ENCODE measurements at regions not wholly inside any gene's neighbourhood (a gene's known extent, or its start where the extent isn't known, plus 50 kb on each side); places are given as distances from the start of the nearest gene placed in this dataset.
"Not testable (repeated sequence)": the region's sequence is repeated elsewhere in the genome, so short reads cannot be mapped to it uniquely, and the experiment has no call there.

- no peak for DNase-seq (ENCODE audit: low read depth, low spot score)
These were observed 697.0 kb upstream of the ACVR2A start for GRCh38 chr2:147147802-147148201.

DNA sequence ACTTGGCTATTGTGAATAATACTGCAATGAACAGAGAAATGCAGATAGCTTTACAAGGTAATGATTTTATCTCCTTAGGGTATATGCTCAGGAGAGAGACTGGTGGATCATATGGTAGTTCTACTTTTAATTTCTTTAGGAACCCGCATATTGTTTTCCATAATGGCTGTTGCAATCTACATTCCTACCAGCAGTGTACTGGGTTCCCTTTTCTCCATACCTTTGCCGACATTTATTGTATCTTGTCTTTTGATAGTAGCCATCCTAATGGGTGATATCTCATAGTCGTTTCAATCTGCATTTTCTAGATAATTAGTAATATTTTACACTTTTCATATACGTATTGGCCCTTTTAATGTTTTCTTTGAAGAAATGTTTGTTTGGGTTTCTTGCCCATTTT is 702.9 kb upstream of the ACVR2A start:
- DNase-seq (ENCODE audit: low read depth, low spot score): no peak

GRCh38 chr2:147139732-147140131 is 705.1 kb upstream of the ACVR2A start:
- not testable (repeated sequence) for DNase-seq (ENCODE audit: low read depth, low spot score)

- no peak for DNase-seq (ENCODE audit: low read depth, low spot score)
These were observed 707.1 kb upstream of the ACVR2A start for GRCh38 chr2:147137711-147138110.

GRCh38 chr2:147135376-147135775 is 709.5 kb upstream of the ACVR2A start:
- no peak for DNase-seq (ENCODE audit: low read depth, low spot score)

- no peak for DNase-seq (ENCODE audit: low read depth, low spot score)
These were observed 711.4 kb upstream of the ACVR2A start for GRCh38 chr2:147133286-147133908.

GRCh38 chr2:147125145-147125544 is 719.7 kb upstream of the ACVR2A start:
- DNase-seq (ENCODE audit: low read depth, low spot score): no peak

DNA sequence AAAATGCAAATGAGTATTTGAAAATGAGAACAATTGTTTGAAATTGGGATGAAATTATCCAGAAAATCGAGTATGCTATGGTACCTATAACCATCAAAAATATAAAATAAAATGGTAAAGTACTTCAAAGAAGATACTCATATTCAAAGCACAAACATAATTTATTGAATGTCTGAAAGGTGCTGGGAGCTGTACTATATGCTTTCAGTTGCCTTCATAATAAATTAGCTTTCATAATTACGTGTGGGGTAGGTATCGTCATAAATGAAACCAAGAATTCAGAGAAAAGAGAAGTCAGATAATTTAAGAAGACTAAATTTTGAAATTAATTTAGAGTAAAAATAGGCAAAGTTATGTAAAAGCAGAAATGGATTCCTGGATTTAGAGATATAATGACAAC is 721.9 kb upstream of the ACVR2A start:
- no peak for DNase-seq (ENCODE audit: low read depth, low spot score)

- no peak for DNase-seq (ENCODE audit: low read depth, low spot score)
These were observed 733.9 kb upstream of the ACVR2A start for GRCh38 chr2:147110962-147111361.

- DNase-seq (ENCODE audit: low read depth, low spot score): no peak
These were observed 734.5 kb upstream of the ACVR2A start for GRCh38 chr2:147110317-147110716.

DNA sequence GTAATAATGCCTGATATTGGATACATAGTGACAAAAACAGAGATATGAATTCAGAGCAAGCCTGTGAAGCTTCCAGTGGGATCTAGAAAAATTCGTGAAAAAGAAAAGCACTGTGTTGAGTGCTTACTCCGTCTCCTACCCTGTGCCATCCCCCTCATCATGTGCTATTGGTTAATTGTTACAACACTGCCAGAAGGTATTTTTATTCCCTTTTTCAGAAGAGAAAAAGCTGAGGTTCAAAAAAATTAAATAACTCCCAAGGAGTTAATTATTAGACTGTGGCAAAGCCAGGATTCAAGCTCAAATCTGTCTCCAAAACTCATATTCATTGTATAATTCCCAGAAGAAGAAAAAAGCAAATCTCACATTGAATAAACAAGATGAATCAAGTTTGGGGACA is 735.5 kb upstream of the ACVR2A start:
- DNase-seq (ENCODE audit: low read depth, low spot score): no peak

DNA sequence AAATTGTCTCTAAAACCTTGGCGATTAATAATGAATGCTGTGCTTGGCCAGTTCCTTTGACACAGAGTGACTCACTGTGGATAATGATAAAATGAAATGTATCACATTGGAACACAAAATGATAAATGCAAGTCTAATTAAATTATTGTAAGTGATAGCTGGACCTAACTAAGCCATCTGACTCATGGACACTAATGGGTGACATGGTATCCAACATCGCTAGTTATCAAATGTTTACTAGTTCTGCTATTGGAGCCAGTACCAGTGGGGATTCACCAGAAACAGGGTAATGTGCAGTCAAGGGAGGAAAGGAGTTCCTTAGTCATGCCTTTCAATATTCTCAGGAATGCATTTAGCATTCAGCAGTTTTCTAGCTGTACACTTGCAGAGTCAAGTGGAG is 736.3 kb upstream of the ACVR2A start:
- DNase-seq (ENCODE audit: low read depth, low spot score): no peak

DNA sequence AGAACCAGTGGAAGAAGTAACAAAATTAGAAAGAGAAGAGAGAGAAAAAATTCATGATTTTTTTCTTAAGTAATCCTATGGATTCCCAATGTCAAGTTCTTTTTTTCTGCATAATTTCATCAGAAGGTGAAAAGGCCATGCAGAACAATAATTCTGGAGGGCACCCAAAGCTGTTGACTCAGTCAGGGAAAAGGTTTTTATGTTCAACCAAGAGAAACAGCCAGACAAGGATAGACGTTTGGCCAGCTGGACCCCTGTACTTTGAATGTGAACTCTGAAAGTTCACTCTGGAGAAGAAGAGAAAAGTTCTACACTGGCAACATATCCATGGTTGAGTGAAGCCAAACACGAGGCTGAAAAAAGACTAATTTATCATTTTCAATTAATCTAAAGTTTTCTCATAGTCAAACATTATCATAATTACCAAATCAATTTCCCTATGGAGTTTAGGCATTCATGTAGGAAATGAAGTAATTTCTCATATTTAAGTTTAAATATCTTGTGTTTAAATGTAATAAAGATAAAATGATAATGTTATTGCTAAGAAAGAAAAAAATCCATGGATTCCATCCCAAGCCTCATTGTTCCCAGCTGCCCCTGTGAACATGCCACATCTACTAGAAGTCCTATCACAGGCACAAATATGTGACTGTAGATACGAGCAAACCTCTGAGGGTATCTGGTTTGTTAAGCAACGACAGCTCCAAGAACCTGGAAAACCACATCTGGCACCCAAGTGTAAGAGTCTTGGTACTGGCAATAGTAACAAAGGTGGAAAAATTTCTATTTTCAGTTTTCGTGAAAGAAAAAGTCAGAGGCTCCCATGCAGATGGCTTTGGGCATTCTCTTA is 742.7 kb upstream of the ACVR2A start:
- no peak for DNase-seq (ENCODE audit: low read depth, low spot score)

- DNase-seq (ENCODE audit: low read depth, low spot score): no peak
These were observed 744.3 kb upstream of the ACVR2A start for GRCh38 chr2:147100406-147101035.

- DNase-seq (ENCODE audit: low read depth, low spot score): no peak
These were observed 745.0 kb upstream of the ACVR2A start for GRCh38 chr2:147099845-147100244.

GRCh38 chr2:147098940-147099339 is 745.9 kb upstream of the ACVR2A start:
- DNase-seq (ENCODE audit: low read depth, low spot score): no peak

DNA sequence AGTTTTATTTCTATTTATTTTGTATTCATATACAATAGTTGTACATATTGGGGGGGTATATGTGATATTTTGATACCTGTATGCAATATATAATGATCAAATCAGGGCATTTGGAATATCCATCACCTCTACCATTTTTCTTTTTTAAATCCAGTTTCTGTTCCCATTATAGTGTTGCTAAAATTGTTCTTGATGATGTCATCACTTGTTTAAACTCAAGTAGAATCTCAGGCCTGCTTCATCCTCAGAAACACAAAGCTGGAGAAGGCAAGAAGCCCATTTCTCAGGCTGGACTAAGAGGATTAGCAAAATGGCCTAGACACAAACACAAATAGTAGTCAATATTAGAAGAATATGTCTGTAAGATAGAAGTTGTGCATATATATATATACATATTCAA is 747.1 kb upstream of the ACVR2A start:
- no peak for DNase-seq (ENCODE audit: low read depth, low spot score)

DNA sequence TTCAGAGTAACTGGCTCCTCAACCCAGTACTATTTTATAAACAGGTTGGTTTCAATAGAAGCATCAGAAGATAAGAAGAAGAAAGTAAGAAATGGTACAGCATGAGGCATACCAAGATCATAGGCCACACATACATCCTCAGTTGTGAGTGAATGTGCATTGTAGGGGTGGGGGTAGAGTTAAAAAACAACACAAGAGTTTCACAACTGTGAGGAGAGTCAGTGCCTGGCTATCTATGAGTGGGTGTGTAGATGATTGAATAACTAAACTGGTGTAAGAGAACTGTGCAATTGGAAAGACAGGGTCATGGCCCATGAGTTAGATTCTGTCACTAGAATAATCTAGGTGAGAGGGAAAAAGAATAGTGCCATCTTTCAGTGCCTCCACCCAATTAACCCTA is 748.2 kb upstream of the ACVR2A start:
- no peak for DNase-seq (ENCODE audit: low read depth, low spot score)

DNA sequence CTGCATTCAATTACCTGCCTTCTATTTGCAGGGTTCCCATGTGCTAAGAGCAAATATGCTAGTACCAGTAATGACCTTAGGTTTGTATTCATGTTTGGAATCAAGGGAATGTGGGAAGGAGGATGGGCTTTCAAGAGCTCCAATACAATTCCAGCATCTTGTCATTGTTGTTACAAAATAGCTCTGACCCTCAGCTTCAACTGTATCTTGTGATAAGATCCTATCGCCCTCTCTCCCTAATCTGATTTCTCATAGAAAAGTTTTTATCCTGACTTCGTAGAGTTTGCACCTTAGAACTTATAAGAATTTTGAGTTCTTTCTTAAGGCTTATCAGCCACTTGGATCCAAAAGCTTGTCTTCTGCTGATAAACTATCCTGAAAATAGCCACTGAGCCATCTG is 749.5 kb upstream of the ACVR2A start:
- no peak for DNase-seq (ENCODE audit: low read depth, low spot score)

DNA sequence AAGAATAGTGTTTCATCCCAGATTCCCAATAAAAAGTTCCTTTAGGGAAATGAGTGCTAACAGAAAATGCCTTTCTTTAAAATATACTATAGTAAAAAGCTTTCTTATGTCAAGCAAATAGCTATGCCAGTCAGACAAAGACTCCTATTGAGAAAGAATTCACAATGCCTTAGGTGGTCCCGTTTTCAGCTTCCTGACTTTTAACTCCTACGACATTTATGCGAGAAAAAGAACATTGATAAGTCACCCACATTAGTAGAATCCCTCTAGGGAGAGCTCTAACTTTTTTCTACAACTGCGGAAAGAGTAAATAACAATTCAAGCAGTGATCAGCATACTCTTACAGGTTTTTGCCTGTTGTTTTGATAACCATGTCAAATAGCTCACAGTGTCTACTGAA is 750.8 kb upstream of the ACVR2A start:
- DNase-seq (ENCODE audit: low read depth, low spot score): no peak

GRCh38 chr2:147092266-147092665 is 752.6 kb upstream of the ACVR2A start:
- no peak for DNase-seq (ENCODE audit: low read depth, low spot score)

GRCh38 chr2:147091448-147091847 is 753.4 kb upstream of the ACVR2A start:
- no peak for DNase-seq (ENCODE audit: low read depth, low spot score)

DNA sequence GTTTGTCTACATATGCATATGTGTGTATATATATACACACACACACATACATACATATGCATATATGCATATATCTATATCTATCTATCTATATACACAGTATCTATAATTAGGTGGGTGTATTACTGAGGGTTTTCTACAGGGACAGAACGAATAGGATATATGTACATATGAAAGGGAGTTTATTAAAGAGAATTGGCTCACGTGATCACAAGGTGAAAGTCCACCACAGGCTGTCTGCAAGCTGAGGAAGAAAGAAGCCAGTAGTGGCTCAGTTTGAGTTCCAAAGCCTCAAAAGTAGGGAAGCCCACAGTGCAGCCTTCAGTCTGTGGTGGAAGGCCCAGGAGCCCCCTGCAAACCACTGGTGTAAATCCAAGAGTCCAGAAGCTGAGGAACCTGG is 756.0 kb upstream of the ACVR2A start:
- no peak for DNase-seq (ENCODE audit: low read depth, low spot score)
